NCI-H526 (cell line): ENCODE measurements at regions not wholly inside any gene's neighbourhood (a gene's known extent, or its start where the extent isn't known, plus 50 kb on each side); places are given as distances from the start of the nearest gene placed in this dataset.
"Not testable (repeated sequence)": the region's sequence is repeated elsewhere in the genome, so short reads cannot be mapped to it uniquely, and the experiment has no call there.

Experiments
- DNase-seq, 2 experiments: peaks; one replicate each; lab custom pipeline; 2025; lab: John Stamatoyannopoulos, UW

DNA sequence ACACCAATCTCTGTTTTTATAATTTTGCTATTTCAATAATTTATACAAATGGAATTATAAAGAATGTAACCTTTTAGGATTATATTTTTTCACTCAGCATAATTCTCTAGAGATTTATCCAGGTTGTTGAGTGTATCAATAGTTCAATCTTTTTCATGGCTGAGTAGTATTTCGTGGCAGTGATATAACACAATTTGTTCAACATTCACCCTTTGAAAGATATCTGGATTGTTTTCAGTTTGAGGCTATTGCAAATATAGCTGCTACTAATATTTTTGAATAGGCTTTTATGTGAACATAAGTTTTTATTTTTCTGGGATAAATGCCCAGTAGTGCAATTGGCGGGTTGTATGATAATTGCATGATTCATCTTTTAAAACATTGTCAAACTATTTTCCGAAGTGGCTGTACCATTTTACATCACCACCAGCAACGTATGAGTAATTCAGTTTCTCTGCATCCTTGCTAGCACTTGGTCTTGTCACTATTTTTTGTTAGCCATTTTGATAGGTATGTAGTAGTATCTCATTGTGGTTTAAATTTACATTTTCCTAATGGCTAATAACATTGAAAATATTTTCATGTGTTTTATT is 55.6 kb upstream of the ABCD3 start:
- no peak for DNase-seq

GRCh38 chr1:94358630-94359599 is 59.3 kb upstream of the ABCD3 start:
- no peak for DNase-seq

GRCh38 chr1:94357661-94358060 is 60.5 kb upstream of the ABCD3 start:
- DNase-seq, result no peak

DNA sequence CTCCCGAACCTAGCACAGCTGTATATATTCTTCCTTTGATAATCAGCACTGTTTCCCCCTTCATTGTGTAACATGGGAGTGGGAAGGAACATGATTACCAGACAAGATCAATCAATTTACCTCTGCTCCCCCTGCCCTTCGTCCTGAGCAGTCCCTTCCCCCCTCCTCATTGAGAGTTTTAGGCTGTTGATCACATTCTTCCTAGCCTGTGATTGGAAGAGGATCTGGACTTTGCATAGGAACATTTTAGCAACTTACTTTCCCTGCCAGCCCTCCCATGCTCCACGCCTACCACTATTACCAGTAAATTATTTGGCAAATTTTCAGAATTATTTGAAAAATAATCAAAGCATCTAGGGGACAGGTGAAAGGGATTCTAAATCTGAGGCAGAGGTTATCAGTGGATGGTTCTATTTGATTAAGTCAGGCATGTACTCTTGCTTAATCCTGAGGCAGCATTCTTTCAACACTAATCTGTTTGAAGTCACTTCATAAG is 62.7 kb upstream of the ABCD3 start:
- no peak for DNase-seq

- no peak for DNase-seq
These were observed 66.7 kb upstream of the ABCD3 start for GRCh38 chr1:94351481-94351880.

DNA sequence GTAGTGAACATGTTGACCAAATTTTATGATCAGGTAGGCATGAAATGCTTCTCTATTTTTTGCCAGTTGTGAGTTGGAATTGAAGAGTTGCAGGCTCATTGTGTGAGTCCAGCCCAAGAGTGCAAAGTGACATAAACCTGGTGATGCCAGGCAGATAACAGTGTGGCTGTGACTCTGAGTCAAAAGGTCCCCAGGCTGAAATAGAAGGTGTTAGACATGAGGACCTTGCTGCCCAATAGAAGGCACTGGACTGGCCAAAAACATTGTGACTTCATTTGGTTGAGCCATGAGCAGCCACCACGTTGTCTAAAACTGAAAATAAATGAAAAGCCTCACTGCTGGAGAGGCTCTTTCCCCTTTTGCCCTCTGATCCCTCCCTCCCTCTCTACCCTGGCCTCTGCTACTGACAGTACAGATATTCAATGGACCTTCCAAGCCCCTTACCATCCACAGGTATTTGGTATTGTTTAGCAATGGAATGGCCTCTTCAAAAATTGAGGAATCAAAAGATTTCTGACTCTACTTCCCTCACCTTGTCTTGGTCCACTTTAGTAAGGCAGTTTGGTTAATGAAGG is 67.8 kb upstream of the ABCD3 start:
- DNase-seq, result no peak

DNA sequence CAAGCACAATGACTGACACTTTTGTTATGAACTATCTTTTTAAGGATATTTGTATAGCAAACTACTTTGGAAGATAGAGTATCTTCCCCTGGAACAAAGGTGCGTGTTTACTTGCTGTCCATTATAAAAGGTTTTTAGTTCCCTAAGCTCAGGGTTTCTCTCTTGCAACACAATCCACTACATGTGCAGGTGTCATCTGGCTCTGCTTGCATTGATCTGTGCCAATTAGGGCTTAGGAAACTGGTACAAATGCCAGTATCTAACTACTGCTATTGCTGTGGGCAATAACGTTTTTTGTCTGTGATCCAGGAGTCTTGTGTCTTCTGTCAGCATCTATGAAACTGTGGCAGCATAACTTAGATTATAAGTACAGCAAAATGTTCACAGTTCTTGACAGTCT is 68.3 kb upstream of the ABCD3 start:
- DNase-seq, result no peak

- DNase-seq, result not testable (repeated sequence)
These were observed 69.8 kb upstream of the ABCD3 start for GRCh38 chr1:94348386-94348785.

GRCh38 chr1:94345148-94345721 is 73.0 kb upstream of the ABCD3 start:
- no peak for DNase-seq

DNA sequence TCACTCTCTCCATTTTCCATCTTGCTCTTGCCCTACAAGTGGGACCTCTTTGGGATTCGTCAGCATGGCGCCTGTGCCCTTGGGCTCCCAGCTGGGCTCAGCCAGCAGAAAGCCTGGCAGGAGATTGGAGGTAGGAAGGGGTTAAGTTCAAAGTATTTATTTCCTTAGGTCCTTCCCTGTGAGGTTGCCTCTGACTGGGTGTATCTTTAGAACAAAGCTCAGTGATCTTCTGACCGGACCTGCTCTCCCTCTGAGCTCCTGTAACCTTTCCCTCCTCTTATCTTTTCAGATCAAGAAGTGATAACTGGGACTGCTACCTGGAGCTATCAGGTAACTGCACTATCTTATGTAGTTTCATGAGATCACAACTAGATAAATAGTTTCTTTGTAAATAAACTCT is 75.8 kb upstream of the ABCD3 start:
- DNase-seq, result no peak

GRCh38 chr1:94339206-94339927 is 78.8 kb upstream of the ABCD3 start:
- DNase-seq, result no peak

GRCh38 chr1:94336991-94337390 is 81.2 kb upstream of the ABCD3 start:
- DNase-seq, result no peak

- DNase-seq, result peak; percentile 63 to 83
These were observed 82.2 kb upstream of the ABCD3 start for GRCh38 chr1:94335950-94336349.

DNA sequence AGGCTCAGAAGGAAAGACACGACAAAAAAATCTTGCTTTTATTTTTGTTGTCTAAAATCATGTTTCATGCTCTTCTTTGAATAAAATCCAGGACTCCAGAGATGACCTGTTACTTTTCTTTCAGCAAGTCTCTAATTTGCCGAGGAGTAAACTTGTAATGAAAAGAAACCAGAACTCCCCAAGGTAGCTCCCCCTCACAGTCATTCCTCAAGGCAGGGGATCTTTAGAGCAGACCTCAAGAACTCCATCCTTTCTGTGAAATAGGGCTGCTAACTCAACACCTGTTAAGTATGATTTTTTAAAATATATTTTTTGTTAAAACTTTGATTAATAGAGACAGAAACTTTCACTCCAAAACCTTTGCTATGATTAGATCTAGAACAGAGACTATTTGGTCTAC is 82.7 kb upstream of the ABCD3 start:
- no peak for DNase-seq

- no peak for DNase-seq
These were observed 83.4 kb upstream of the ABCD3 start for GRCh38 chr1:94334764-94335163.

DNA sequence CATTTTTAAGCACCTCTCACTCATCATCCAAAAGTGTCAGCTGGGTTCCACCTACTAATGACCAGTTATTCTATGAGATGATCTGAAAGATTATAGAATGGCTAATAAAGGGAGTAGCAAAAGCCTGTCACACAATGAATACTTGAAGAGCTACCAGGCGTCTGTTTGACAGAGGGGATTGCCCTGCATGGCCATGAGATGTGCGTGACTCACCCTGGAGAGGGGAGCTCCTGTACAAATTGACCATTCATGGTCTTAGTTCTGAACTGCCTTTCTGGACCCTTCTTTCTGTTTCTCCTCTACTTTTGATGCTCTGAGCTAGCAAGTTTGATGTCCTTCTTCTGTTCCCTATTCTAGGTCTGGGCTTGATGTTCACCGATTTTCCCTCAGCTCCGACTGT is 85.2 kb upstream of the ABCD3 start:
- no peak for DNase-seq

DNA sequence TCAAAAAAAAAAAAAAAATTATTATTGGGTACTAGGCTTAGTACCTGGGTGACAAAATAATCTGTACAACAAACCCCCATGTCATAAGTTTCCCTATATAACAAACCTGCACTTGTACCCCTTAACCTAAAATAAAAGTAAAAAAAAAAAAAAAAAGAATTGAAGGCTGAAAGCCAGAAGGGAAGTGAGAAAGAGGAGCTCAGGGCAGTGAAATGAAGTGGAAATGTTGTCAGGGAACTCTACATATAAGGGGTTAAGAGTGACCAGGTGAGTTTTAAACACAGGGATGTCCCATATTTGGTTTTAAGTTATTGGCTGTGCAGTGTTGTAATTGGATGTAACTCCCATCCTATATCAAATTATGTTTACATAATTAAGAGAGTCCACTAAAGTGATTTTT is 85.7 kb upstream of the ABCD3 start:
- DNase-seq, result no peak

DNA sequence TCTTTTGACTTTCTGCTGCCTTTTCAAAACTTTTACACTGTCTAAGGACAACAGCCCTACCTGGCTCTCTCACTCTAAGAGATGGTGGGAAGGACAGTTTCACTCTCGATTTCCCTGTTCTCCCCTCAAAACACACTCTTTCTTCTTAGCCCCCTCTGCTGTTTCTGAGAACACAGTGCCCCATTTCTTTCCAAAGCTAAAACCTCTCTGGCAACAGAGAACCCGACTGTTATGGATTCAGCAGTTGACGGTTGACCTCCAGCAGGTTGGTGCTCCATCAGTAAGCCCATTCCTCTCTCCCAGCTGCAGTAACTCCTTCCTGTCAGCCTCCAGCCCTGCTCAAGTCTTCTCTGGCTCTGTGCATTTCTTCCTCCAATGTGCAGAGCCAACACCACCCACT is 88.2 kb upstream of the ABCD3 start:
- no peak for DNase-seq

- no peak for DNase-seq
These were observed 88.9 kb upstream of the ABCD3 start for GRCh38 chr1:94329276-94329675.

- no peak for DNase-seq
These were observed 89.8 kb upstream of the ARHGAP29 start for GRCh38 chr1:94327001-94327690.

GRCh38 chr1:94326329-94326728 is 88.9 kb upstream of the ARHGAP29 start:
- no peak for DNase-seq
